Glomerular visceral epithelial cell (primary cell): ENCODE measurements at regions not wholly inside any gene's neighbourhood (a gene's known extent, or its start where the extent isn't known, plus 50 kb on each side); places are given as distances from the start of the nearest gene placed in this dataset.
"Not testable (repeated sequence)": the region's sequence is repeated elsewhere in the genome, so short reads cannot be mapped to it uniquely, and the experiment has no call there.

Experiments
- DNase-seq: peaks from one replicate; pipeline ENCODE4 v3.0.0-alpha.2; 2016; ENCODE audit errors: extremely low spot score

- DNase-seq: not testable (repeated sequence)
Measured at GRCh38 chr21:8987896-8988295, 1533.5 kb upstream of the TPTE start.

GRCh38 chr21:8988696-8989095, 1532.7 kb upstream of the TPTE start:
- peak; percentile 33 for DNase-seq

- DNase-seq: peak; percentile 35
Measured at GRCh38 chr21:8989261-8989711, 1532.1 kb upstream of the TPTE start.

- peak; percentile 26 for DNase-seq
Measured at GRCh38 chr21:8989721-8990325, 1531.6 kb upstream of the TPTE start.

- peak; percentile 47 for DNase-seq
Measured at GRCh38 chr21:8990326-8991087, 1530.9 kb upstream of the TPTE start.

- peak; percentile 45 for DNase-seq
Measured at GRCh38 chr21:8991088-8991907, 1530.1 kb upstream of the TPTE start.

- peak; percentile 47 for DNase-seq
Measured at GRCh38 chr21:8991968-8992621, 1529.3 kb upstream of the TPTE start.

- no peak for DNase-seq
Measured at GRCh38 chr21:8992731-8993174, 1528.6 kb upstream of the TPTE start.

GRCh38 chr21:8993284-8993942, 1528.0 kb upstream of the TPTE start:
- DNase-seq: peak; percentile 33

GRCh38 chr21:8993943-8994639, 1527.3 kb upstream of the TPTE start:
- DNase-seq: peak; percentile 26

- DNase-seq: no peak
Measured at GRCh38 chr21:8994640-8995511, 1526.5 kb upstream of the TPTE start.

GRCh38 chr21:8996487-8996968, 1524.9 kb upstream of the TPTE start:
- DNase-seq: not testable (repeated sequence)

- DNase-seq: no peak
Measured at GRCh38 chr21:8997011-8997440, 1524.4 kb upstream of the TPTE start.

GRCh38 chr21:8997443-8998390, 1523.7 kb upstream of the TPTE start:
- not testable (repeated sequence) for DNase-seq

- DNase-seq: not testable (repeated sequence)
Measured at GRCh38 chr21:8998480-8998879, 1522.9 kb upstream of the TPTE start.

GRCh38 chr21:8998946-8999681, 1522.3 kb upstream of the TPTE start:
- no peak for DNase-seq

GRCh38 chr21:9000132-9000531, 1521.3 kb upstream of the TPTE start:
- not testable (repeated sequence) for DNase-seq

GRCh38 chr21:9000671-9001070, 1520.7 kb upstream of the TPTE start:
- not testable (repeated sequence) for DNase-seq
